ENCODE measurements at regions not wholly inside any gene's neighbourhood (a gene's known extent, or its start where the extent isn't known, plus 50 kb on each side); places are given as distances from the start of the nearest gene placed in this dataset.

DNA sequence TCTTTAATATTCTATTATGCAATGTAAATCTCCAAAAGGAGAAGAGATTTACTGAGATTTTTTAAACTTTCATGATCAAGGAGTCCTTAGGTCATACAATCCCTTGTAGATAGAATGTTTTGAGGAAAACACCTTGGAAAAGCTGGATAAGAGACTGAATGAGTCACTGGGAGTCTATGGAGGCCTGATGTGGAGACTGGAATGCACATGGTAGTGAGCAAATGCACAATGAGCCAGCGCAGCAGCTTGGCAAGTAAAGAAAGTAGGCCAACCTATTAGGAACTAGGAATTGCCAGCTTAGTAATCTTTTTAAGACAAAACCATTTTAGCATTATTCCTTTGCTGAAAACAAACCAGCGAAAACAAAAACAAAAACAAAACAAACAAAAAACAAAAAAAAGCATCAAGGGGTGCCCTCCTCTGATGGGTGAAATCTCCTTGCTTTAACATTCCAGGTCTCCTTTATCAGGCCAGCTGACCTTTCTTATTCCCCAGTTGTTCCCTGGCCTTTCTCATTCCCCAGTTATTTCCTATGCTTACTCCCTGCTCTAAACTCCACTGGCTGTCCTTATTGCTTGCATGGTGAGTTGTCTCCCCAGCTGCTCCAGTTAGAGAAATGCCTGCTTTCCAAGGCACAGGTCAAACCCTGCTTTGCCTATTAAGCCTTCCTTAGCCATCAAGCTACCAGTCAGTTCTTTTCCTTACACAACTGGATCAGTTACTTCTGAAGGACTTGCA is 135.8 kb downstream of the PLCE1 start:
- TF ChIP-seq, protein P1, sequence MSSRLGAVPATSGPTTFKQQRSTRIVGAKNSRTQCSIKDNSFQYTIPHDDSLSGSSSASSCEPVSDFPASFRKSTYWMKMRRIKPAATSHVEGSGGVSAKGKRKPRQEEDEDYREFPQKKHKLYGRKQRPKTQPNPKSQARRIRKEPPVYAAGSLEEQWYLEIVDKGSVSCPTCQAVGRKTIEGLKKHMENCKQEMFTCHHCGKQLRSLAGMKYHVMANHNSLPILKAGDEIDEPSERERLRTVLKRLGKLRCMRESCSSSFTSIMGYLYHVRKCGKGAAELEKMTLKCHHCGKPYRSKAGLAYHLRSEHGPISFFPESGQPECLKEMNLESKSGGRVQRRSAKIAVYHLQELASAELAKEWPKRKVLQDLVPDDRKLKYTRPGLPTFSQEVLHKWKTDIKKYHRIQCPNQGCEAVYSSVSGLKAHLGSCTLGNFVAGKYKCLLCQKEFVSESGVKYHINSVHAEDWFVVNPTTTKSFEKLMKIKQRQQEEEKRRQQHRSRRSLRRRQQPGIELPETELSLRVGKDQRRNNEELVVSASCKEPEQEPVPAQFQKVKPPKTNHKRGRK (CRISPR knock-in tag; IDR thresholded peaks at IDR 0.05), result no peak
- no peak for TF ChIP-seq TGIF2 (CRISPR knock-in tag; IDR thresholded peaks at IDR 0.05)
- no peak for TF ChIP-seq ZNF607 (CRISPR knock-in tag; IDR thresholded peaks at IDR 0.05; ENCODE audit: borderline replicate concordance)
- TF ChIP-seq ZBTB8A (CRISPR knock-in tag; IDR thresholded peaks at IDR 0.05; ENCODE audit: borderline replicate concordance, low read depth), result no peak
